GM21786 (cell line): ENCODE measurements at regions not wholly inside any gene's neighbourhood (a gene's known extent, or its start where the extent isn't known, plus 50 kb on each side); places are given as distances from the start of the nearest gene placed in this dataset.

Experiments
- ATAC-seq: cut with Tn5 transposase; IDR thresholded peaks from one replicate; pipeline ENCODE4 v1.9.1; 2021; ENCODE audit not compliant: unreplicated experiment

DNA sequence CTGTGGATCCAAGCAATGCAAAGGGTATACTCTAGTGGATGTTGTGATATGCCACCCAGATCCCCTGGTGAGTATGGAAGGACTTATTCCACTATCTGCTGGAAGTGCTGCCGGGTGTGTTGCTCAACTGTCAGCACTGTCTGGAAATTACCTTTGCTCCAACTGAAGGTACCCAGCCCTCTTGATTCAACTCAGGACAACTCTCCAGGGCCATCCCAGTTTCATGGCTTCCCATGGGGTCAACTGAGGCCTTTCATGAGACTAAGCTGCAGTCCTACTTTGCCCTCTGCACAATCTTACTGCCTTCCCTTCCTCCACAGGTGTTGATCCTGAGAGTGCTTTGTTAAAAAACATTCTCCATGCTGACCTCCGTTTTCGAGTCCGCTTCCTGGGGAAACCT lies 99.8 kb downstream of the SPRY1 start:
- ATAC-seq = no peak

DNA sequence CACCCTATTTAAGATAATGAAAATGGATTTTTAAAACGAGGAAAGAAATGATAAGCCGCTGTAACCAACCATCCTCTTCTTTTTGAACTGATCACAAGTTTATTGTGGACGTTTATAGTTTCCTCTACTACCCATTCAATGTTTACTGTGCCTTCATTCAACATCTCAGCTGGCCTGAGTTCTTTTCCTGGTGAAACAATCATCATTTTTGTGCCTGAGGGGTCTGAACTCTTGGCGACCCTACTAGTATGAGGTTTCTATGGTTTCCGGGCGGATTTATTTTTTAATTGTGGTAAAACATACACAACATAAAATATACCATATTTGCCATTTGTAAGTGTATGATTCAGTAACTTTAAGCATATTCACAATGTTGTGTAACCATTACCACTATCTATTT lies 100.7 kb downstream of the SPRY1 start:
- ATAC-seq = no peak

DNA sequence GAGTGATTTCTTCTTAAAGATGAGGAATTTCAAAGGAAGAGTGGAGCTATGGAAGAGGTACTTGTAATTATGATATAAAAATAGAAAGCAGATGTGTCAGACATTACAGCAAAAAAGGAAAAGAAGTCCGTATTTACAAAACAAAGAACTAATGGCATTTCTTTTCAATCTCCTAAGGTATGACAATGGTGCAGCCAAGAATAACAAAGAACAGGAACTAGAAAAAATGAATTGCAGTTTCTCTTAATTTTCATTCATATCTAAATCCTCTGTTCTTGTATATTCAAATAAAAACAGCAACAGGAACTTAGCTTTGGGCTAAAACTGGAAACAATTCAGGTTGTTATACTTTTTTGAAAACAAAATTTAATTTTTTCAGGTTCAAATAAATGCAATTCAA lies 105.1 kb downstream of the SPRY1 start:
- no peak for ATAC-seq

DNA sequence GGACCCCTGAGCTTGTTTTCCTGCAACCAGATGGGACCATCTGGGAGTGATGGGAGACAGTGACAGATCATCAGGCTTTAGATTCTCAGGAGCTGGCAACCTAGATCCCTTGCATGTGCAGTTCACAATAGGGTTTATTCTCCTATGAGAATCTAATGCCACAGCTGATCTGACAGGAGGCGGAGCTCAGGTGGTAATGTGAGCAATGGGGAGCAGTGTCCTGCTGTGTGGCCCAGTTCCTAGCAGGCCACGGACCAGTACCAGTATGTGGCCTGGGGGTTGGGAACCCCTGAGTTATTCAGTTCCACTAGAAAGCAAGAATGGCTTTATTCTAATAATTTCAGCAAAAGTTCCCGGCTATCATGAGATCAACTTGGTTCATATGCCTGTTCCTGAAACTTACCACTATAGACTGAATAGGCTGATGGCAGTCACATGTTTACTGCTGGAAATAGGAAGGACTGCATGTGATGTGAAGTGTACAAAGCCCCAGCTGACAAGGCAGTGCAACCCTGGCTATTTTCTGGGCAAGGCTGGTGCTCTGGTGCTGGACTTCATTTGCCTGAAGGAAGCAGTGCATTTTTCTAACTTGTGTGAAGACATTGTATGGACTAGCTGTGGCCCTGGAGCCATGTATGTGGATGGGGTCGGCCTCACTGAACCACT lies 107.2 kb downstream of the SPRY1 start:
- ATAC-seq = no peak

DNA sequence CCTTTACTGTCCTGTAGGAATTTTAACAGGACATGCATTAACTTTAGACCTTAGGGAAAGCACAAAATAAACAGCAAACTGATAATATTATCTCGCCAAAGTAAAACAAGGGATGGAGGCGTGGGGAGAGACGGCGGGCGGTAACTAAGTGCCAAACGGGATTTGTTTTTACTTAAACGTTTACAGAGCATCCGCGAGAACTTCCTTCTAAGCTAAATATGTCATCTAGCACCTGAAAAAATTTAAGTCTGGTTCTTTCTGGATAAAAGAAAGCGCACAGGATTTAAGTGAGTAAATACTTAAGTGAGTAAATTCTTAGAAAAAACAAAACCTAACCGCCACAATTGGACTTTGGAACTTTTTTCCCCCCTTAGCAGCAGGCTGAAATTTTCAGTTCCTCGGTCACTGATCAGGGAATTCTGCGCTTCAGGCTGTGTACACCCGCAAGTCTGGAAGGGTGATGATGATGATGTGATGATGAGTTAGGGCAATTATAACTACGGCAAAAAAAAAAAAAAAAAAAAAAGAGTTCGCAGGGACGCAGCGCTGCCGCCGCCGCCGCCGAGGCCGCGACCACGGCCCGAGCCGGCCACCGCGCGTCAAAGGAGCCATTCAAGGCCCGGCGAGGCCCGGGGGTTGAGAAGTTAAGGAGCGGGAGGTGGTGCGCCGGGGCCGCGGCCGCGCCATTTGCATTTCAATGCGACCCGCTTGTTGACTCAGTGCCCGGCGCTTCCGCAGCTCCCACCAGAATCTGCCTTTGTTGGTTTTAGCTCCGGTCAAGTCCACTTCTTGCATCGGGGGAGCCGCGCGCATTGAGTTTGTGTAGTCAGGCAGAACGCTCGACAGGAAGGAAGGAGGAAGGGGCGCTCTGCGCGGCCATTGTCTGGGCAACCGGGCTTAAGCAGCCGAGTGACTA lies 108.8 kb downstream of the SPRY1 start:
- ATAC-seq = peak; percentile 47

DNA sequence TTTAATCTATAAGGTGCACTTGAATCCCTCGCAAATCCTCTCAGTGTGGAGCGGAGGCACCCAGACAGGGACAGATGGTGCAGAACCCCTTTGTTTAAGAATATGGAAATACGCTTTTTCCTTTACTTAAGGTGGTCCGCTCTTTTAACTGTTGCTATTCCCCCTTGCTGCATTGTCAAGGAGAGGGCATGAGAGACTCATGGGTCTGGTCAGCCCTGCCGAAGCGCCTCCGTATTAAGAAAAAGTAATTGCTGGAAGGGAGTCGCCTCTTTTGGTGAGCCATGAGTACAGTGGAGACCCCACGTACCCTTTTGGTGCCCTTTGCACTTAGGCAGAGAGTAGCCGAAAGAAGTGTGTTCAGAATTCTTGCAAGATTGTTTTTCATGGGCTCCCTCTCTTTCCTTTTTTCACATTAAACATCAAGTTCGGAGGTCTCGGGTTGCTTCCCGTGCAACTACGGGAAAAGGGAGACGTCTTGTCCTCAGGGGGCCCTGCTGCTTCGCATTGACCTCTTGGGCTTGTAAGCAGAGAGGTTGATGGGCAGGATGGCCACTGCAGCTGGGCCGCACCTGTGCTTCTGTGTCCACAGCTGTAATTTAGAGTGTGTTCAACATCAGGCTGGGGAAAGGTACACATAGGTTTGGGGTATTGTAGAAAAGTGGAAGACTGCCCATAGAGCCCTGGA lies 109.6 kb downstream of the SPRY1 start:
- no peak for ATAC-seq

DNA sequence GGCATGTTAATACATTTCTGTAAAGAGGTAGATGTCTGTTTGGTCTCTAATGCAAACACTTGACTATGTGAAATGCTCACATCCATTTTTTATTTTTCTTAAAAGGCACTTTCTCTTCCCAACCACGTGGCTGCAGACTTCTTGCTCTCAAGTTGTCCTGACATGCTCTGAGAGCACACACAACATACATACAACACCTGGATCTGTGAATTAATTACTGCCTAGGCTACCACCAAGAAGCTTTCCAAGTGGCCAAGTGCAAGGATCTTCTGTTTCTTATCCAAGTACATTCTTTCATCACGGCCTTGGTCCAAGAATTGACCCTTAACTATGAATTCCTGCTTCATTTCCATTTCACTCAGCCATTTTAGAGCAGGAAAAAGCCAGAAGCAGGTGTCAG lies 110.8 kb downstream of the SPRY1 start:
- no peak for ATAC-seq

DNA sequence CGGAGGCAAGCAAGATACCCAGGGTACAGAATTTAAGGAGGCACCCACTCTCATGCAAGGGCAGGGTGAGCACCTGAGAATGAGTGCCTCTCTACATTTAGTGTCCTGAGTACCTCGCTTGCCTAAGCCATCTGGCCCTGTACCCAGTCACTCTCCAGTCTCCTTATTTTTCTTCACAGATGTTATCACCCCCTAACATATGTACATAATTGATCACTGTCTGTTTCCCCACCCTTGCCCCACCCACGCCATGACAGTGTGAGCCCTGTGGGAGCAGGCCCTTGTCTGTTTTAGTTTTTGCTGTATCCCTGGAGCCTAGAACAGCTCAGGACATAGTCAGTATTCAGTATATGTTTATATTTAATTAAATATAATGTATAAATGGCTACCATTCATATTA lies 113.6 kb downstream of the SPRY1 start:
- no peak for ATAC-seq

DNA sequence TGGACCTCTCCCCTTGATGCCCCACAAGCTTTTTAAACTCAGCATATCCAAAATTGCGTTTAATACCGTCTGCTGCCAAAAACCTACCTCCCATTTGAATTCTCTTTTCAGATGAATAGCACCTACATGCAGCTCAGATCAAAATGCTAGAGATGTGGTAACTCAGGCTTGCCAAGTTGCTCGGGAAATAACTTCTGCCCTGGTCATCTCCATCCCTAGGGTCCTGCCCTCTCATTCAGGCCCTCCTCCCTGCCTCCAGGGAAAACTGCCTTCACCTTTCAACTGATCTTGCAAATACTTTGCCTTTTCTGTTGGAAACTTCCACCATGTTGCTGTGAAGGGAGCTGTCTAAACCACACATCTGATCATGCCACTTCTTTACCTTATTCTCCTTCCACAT lies 114.1 kb downstream of the SPRY1 start:
- ATAC-seq = no peak

DNA sequence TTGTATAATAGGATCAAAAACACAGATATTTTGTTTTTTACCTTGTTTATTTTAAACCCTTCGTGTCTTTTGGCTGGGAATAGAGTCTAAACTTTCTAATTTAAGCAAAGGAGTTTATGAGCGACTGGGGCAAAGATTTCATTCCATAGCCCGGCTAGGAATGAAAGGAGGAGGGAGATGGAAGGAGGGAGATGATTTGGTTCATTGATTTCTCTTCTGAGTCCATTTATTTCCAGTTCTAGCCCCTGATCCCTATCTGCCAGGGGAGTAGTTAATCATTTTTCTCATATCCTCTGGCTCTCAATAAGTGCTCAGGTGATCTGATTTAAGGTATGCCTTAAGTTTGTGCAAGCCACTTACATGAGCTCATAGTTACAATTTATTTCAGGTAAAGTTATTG lies 120.0 kb downstream of the SPRY1 start:
- ATAC-seq = no peak

DNA sequence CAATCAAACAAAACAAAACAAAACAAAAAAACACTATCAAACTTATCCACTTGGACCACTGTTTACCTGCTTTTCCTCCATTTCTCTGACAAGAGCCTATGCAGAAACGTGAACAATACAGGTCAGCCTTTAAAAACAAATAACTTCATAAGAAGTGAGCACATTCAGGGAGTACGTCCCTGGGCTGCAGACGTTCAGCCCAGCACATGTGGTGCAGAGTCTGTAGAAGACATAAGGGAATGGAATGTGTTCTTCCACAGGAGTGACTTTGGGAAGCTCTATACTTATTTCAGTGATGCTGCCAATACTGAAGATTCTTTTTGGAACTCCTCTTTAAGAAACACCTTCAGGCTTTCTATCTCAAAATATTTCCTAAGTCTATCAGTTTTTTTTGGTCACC lies 120.6 kb downstream of the SPRY1 start:
- no peak for ATAC-seq

DNA sequence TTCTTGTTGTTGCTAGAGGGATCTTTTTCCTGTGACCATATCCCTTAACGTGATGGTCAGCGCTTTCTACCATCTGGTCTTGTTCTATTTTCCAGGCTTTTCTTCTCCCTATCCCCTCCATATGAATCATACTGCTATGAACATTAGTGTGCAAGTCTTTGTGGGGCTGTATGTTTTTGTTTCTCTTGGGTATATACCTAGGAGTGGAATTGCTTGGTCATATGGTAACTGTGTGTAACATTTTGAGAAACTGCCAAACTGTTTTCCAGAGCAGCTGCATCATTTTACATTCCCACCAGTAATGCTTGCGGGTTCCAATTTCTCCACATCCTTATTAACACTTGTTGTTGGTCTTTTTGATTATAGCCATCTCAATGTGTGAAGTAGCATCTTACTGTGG lies 121.4 kb downstream of the SPRY1 start:
- ATAC-seq = no peak

DNA sequence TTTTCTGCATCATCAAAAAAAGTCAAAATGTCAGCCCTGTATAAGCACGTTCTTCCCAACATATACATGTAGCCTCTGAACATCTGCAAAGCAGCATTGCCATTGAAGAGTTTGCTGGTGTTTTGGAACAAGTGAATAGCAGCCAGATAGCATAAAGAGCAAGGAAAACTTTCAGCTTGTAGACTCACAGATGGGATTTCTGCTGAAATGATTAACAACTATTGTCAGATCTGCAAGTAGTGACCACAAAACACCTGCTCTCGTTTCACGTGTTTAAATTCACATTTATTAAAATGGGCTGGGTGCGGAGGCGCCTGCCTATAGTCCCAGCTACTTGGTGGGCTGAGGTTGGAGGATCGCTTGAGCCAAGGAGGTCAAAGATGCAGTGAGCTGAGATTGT lies 123.7 kb downstream of the SPRY1 start:
- ATAC-seq = no peak

DNA sequence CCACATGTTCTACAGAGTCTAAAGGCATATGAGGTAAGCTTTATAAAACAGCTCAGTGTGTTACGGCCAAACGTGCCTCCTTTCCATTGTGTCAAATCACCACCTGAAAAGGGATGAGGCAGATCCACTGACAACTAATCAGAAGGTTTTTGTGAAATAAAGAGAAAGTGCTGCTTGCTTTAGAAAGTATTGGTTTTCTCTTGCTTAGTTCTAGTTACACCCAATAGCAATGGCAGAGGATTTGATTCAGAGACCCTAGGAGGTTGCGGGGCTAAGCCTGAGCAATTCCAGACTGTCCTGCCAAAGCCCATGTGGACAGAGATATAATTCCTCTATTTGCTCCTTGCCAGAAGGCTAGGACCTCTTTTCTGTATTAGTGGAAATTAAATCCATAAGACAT lies 125.5 kb downstream of the SPRY1 start:
- no peak for ATAC-seq

DNA sequence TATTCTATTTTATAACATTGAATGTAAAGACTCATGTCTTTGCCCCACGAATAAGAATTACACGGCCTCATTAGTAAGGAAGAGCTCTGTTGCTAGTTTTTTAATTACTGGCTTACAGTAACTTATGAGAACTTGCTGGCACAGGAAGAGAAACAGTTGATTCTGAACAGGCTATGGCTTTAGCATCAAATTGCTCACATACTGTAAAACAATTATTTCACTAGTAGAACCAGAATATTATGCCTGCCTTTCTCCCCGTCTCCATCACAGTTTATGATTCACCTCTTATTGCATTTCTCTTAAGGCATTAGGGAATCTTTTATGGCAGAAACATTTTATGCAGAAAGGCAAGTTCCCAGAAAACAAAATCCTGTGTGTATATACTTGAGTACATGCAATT lies 126.1 kb downstream of the SPRY1 start:
- no peak for ATAC-seq

DNA sequence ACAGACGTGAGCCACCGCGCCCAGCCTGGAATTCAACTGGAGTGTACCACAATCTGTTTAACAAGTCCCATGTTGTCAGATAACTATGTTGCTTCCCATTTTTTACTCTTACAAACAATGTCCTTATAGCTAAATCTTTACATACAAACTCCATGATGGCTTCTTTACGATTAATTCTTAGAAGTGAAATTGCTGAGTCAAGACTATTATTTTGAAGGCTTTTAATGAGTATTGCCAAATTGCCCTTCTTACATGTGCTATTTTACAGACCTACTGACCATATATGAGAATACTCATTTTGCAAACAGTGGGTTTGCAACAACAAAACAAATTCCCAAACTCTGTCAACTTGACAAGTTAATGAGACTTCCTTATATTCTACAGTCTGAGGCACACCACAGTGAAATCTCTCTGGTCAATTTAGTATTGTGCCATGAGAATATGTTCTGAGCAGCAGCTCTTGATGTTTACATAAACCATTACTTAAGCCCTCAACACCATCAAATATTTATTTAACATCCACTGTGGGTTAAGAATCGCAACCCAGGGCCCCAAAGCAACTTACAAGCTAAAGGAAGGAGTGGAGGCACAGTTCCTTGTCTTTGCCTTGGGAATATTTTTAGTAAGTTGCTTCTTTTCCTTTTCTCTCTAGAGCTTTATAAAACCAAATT lies 128.5 kb downstream of the SPRY1 start:
- ATAC-seq = no peak

DNA sequence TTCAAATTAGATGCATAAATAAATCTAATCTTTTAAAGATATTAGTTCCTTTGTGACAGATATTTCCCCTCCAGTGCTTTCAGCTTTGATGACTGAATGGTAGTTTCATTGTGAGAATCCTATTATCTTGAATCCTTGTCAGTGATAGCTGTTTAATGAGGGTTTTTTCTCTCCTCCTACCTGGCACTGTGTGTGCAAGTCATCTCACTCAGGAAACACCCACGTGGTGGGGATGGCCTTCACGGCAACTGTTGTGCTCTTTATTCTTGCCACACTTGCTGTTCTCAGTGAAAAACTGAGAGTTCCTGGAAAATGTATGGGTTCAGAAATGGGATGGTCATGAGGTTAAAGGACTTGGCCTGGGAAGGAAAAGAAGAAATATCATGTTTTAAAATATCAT lies 129.9 kb downstream of the SPRY1 start:
- no peak for ATAC-seq

DNA sequence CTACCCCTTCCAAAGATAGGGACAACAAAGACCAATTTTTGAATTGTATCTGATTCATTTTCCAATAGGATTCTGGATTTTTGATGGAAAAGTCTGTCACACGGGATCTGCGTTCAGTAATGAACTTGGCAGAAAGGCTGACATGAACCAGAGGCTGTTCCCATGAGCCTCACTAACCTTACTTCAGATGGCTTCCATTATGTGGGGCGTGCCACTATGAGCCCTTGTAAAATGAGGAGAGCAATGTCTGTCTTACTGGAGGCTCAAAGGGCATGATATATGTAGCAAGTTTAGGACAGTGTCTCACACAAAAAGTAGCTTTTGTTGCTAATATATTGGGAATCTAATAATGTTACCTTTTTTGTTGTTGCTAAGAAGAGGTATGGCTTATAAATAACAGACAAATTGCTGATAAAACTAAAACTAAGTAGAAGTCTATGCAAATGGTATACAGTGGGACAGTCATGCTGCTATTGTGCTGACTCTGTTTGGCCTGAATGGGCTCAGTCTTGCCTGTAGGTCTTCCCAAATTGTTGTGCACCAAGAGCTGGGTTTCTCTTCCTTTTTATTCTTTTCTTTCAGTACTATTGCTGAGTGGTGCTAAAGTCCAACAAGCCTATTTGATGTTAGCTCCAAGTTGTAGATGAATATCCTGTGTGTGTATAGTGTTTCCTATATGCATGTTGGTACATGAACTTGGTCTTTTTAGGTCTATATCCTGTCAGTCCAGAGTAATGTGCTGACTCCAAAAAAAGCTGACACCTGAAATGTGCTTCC lies 132.1 kb downstream of the SPRY1 start:
- ATAC-seq = no peak

DNA sequence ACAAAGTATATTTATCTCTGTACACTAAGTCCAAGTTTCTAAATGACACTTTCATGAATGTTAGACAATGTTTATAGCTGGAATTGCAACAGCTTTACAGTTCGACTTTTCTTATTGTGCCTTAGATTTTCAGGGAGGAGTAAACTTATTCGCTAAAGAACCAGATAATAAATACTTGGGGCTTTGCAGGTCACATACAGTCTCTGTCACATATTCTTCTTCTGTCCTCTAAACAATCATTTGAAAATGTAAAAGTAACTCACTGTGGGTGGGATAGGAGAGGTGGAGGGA lies 132.6 kb downstream of the SPRY1 start:
- no peak for ATAC-seq

DNA sequence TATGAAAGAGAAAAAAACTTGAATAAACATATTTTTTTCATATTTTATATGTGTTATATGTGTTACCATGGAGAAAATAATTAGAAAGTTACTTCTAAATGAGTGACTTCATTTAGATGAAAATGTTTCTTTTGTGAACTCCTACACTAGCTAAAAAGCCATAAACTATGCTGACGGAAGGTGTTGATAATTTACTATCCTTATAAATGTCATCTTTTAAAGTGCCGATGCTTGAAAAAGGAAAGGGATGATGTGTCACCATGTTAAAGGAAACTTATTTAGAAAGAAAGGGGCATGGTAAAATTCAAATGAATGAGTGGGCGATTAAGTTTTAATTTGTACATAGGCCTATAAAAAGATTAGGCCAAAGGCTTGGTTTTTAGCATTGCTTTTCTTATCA lies 133.8 kb downstream of the SPRY1 start:
- no peak for ATAC-seq
